Lower lobe of right lung (tissue), 2 donors: ENCODE measurements at regions not wholly inside any gene's neighbourhood (a gene's known extent, or its start where the extent isn't known, plus 50 kb on each side); places are given as distances from the start of the nearest gene placed in this dataset.

Source experiments
- ATAC-seq, 2 donors: fragments of 200-7000 bp; cut with Tn5 transposase; one replicate each; pipeline ENCODE4 v1.9.1; 2020 to 2022; ENCODE audit warnings: mild to moderate bottlenecking in 2 of 2, moderate library complexity in 2 of 2
- DNase-seq: peaks from one replicate; pipeline ENCODE4 v3.0.0-alpha.2; 2020
- H3K27ac ChIP-seq: fragments of 200-600 bp; one replicate; pipeline ENCODE4 v1.8.0; 2022
- H3K27me3 ChIP-seq: fragments of 200-600 bp; one replicate; pipeline ENCODE4 v1.8.0; 2022; ENCODE audit warnings: low read depth
- H3K36me3 ChIP-seq: fragments of 200-600 bp; one replicate; pipeline ENCODE4 v1.8.0; 2022; ENCODE audit warnings: mild to moderate bottlenecking
- H3K4me1 ChIP-seq: fragments of 200-600 bp; one replicate; pipeline ENCODE4 v1.8.0; 2022
- H3K4me3 ChIP-seq: fragments of 200-600 bp; one replicate; pipeline ENCODE4 v1.8.0; 2022; ENCODE audit warnings: mild to moderate bottlenecking
- H3K9me3 ChIP-seq: fragments of 200-600 bp; one replicate; pipeline ENCODE4 v1.8.0; 2022
- intact Hi-C: fragments of 100-400 bp; cut with DNase I; formaldehyde crosslinking; loops from one replicate; pipeline ENCODE4 v1.11.0; 2022
- TF ChIP-seq, protein P1 (sequence below): fragments of 200-600 bp; IDR thresholded peaks from one replicate; pipeline ENCODE4 v1.8.0; 2022; ENCODE audit warnings: antibody characterized with exemption, mild to moderate bottlenecking
- donor health status: DM: no; HTN: yes; CAD: no; lungs with severe emphysema.

DNA sequence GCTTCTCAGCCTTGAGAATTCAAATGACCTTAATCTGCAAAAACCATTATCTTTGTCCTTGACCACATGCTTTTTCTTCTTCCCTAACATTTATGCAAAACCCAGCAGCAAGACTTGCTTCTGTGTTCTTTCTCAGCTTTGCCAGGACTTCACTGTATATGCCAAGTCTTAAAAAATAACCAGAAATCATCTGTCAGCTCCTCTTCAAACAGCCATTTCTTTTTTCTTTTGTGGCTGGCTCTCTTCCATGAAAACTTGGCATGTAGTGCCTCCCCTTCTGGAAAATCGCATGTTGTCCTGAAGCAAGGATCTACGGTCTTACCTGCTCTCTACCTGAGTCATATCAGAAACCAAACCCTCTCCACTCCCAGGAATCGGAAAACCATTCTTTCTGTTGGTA is 364.9 kb downstream of the RPS29 start:
- ATAC-seq (no peak), DNase-seq (no peak)
- TF ChIP-seq, protein P1, sequence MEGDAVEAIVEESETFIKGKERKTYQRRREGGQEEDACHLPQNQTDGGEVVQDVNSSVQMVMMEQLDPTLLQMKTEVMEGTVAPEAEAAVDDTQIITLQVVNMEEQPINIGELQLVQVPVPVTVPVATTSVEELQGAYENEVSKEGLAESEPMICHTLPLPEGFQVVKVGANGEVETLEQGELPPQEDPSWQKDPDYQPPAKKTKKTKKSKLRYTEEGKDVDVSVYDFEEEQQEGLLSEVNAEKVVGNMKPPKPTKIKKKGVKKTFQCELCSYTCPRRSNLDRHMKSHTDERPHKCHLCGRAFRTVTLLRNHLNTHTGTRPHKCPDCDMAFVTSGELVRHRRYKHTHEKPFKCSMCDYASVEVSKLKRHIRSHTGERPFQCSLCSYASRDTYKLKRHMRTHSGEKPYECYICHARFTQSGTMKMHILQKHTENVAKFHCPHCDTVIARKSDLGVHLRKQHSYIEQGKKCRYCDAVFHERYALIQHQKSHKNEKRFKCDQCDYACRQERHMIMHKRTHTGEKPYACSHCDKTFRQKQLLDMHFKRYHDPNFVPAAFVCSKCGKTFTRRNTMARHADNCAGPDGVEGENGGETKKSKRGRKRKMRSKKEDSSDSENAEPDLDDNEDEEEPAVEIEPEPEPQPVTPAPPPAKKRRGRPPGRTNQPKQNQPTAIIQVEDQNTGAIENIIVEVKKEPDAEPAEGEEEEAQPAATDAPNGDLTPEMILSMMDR = no peak
- Histone ChIP-seq H3K27me3 (no peaks in the 10 kb centered on the region), H3K9me3 (no peaks in the 10 kb centered on the region), H3K4me3 (no peak overlapping the region), H3K27ac (no peak overlapping the region), H3K4me1 (no peaks in the 10 kb centered on the region), H3K36me3 (no peaks in the 10 kb centered on the region)
- intact Hi-C loops = no loop called here

- DNase-seq = no peak
- H3K4me1 ChIP-seq = no peaks in the 10 kb centered on the region
- H3K27me3 ChIP-seq = no peaks in the 10 kb centered on the region
- no peak for ATAC-seq
- H3K9me3 ChIP-seq = no peaks in the 10 kb centered on the region
- intact Hi-C loops = no loop called here
- H3K36me3 ChIP-seq = no peaks in the 10 kb centered on the region
- H3K27ac ChIP-seq = no peak overlapping the region
- no peak overlapping the region for H3K4me3 ChIP-seq
- TF ChIP-seq, protein P1 = no peak
Measured at GRCh38 chr14:49220492-49220891, 365.7 kb downstream of the RPS29 start.

DNA sequence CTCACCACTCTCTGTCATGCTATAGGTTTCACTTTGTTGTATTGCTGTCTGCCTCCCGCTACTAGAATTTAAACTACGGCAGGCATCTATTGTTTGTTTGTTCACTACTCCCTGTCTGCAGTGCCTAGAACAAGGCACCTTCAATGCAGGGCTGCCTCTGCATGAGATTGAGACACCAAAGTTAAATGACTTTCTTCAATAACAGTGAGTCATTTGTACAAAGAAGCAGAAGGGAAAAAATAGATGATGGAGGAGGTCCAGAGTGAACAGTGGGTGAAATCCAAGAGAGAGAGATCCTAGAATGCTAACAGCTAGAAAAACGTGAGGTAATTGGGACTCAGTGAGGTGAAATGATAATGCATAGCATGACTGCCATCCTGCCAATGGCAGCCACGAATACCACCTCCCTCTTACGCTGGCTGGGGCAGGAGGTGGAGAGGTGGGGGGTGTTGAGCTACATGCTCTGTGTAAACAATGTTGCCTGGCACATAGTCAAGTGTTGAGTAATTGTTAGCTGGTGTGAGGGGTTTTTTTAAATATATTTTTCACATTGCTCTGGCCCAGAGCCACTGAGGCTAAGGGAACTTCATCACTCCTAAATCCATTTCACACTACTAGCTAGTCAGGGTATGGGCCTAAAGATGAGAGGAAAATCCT is 367.6 kb downstream of the RPS29 start:
- no peaks in the 10 kb centered on the region for H3K9me3 ChIP-seq
- H3K36me3 ChIP-seq = no peaks in the 10 kb centered on the region
- H3K27me3 ChIP-seq = no peaks in the 10 kb centered on the region
- H3K4me3 ChIP-seq = no peak overlapping the region
- ATAC-seq (peak in 1 of 2 donors; percentile 19), DNase-seq (no peak)
- no peak overlapping the region for H3K27ac ChIP-seq
- H3K4me1 ChIP-seq = no peaks in the 10 kb centered on the region
- intact Hi-C loops = no loop called here
- TF ChIP-seq, protein P1 = no peak

GRCh38 chr14:49212721-49213120 is 373.5 kb downstream of the RPS29 start:
- no peak for DNase-seq
- TF ChIP-seq, protein P1 = no peak
- ATAC-seq = no peak
- Histone ChIP-seq H3K36me3 (no peaks in the 10 kb centered on the region), H3K4me1 (no peaks in the 10 kb centered on the region), H3K27ac (no peak overlapping the region), H3K4me3 (no peak overlapping the region), H3K27me3 (no peaks in the 10 kb centered on the region), H3K9me3 (no peaks in the 10 kb centered on the region)
- intact Hi-C loops = no loop called here

GRCh38 chr14:49209416-49209815 is 376.8 kb downstream of the RPS29 start:
- H3K4me1 ChIP-seq = no peaks in the 10 kb centered on the region
- intact Hi-C loops = no loop called here
- H3K4me3 ChIP-seq = no peak overlapping the region
- ATAC-seq (no peak), DNase-seq (no peak)
- no peaks in the 10 kb centered on the region for H3K9me3 ChIP-seq
- H3K27me3 ChIP-seq = no peaks in the 10 kb centered on the region
- H3K27ac ChIP-seq = no peak overlapping the region
- H3K36me3 ChIP-seq = no peaks in the 10 kb centered on the region
- TF ChIP-seq, protein P1 = no peak
